HepG2 (cell line): ENCODE measurements at regions not wholly inside any gene's neighbourhood (a gene's known extent, or its start where the extent isn't known, plus 50 kb on each side); places are given as distances from the start of the nearest gene placed in this dataset.

Source experiments
- ELF4 ChIP-seq: sonication (generic); formaldehyde crosslinking; IDR thresholded peaks from 2 replicates; pipeline ENCODE4 v1.5.0; 2020; ENCODE audit warnings: missing genetic modification reagents, mild to moderate bottlenecking, moderate library complexity, borderline replicate concordance
- EZH2 ChIP-seq: conservative IDR thresholded peaks from 2 replicates; pipeline ENCODE4 v1.6.1; 2012; ENCODE audit warnings: mild to moderate bottlenecking, low read depth, low read length, moderate library complexity
- RAD21 ChIP-seq: fragments of 450-650 bp; formaldehyde crosslinking; IDR thresholded peaks from 2 replicates; pipeline ENCODE4 v1.5.0; 2020; ENCODE audit warnings: mild to moderate bottlenecking
- ZKSCAN1 ChIP-seq: fragments of 150-350 bp; IDR thresholded peaks from 2 replicates; pipeline ENCODE4 v1.6.1; 2014; ENCODE audit warnings: low read length
- ZNF121 ChIP-seq: sonication (generic); formaldehyde crosslinking; IDR thresholded peaks from 2 replicates; pipeline ENCODE4 v1.5.0; 2020; ENCODE audit warnings: mild to moderate bottlenecking, missing genetic modification reagents

GRCh38 chr7:26580711-26581110 is 283.7 kb downstream of the SKAP2 start:
- TF ChIP-seq EZH2 (no peak), ZKSCAN1 (no peak), RAD21 (CRISPR knock-in tag) (no peak), ELF4 (CRISPR knock-in tag) (no peak), ZNF121 (CRISPR knock-in tag) (no peak)
